Activated naive CD4-positive, alpha-beta T cell treated with anti-CD3 and anti-CD28 coated beads, Interleukin-2, amount 50 U/mL, for 72 hours (primary cell): ENCODE measurements at regions not wholly inside any gene's neighbourhood (a gene's known extent, or its start where the extent isn't known, plus 50 kb on each side); places are given as distances from the start of the nearest gene placed in this dataset.

ENCODE experiments used
- ATAC-seq, 2 donors: fragments of 150-1000 bp; cut with Tn5 transposase; 2 replicates each; pipeline ENCODE4 v1.10.0; 2021; ENCODE audit warnings: mild to moderate bottlenecking in 2 of 2, moderate library complexity in 2 of 2
- DNase-seq, 2 donors: peaks; one replicate each; pipeline ENCODE4 v3.0.0; 2021 to 2022; ENCODE audit warnings: low spot score in 2 of 2
- H3K27ac Mint-ChIP-seq, 2 donors: one replicate each; pipeline ENCODE4 v1.8.0; 2022; ENCODE audit warnings: mild to moderate bottlenecking in 2 of 2, mixed read lengths in 2 of 2
- H3K36me3 Mint-ChIP-seq, 2 donors: one replicate each; pipeline ENCODE4 v1.8.0; 2022; ENCODE audit warnings: mixed read lengths in 2 of 2
- H3K9me3 Mint-ChIP-seq, 2 donors: one replicate each; pipeline ENCODE4 v1.8.0; 2022; ENCODE audit warnings: mixed read lengths in 2 of 2

DNA sequence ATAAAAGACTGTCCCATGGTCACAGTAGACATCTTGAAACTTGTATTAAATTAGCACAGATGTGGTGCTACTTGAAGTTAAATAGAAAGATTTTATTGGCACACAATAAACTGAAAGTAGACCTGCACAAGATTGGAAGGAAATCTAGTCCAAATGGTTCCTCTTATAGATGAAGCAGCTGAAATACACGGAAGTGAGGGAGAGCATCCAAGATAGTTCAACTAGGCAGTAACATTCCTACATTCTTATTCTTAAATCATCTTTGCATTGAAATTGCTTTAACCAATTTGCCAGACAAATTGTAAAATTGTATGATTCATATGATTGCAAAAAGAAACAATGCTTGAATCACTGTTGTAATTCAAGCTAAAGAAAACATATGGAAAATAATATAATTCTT, 87.6 kb upstream of the VCX3B start:
- no peak for ATAC-seq
- no peak for DNase-seq
- H3K9me3 Mint-ChIP-seq, result no peaks in the 10 kb centered on the region
- no peaks in the 10 kb centered on the region for H3K36me3 Mint-ChIP-seq
- no peak overlapping the region for H3K27ac Mint-ChIP-seq

DNA sequence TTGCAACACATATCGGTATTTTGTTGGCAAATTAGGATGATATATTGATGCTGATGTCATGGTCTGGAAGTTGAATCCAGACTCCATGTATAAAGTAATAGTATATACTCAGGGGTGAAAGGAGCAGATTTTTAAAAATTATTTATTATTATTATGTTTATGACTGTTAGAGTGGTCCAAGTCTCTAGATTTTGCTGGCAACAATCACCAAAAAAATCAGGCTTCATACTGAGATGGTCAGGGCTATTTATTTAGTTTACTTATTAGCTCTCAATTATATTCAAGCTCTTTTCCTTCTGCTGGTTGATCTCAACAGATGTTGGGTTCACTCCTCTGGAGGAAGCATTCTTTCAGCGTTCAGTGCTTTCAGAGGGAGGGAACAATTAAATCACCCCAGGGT, 73.9 kb upstream of the VCX3B start:
- H3K36me3 Mint-ChIP-seq, result peaks cover 0 to 8% of the 10 kb centered on the region in 2 donors
- H3K9me3 Mint-ChIP-seq, result peaks cover 8 to 12% of the 10 kb centered on the region in 2 donors
- no peak for ATAC-seq
- no peak overlapping the region for H3K27ac Mint-ChIP-seq
- DNase-seq, result no peak

GRCh38 chrX:8403988-8404387, 60.6 kb upstream of the VCX3B start:
- DNase-seq, result no peak
- ATAC-seq, result no peak
- no peaks in the 10 kb centered on the region for H3K9me3 Mint-ChIP-seq
- H3K27ac Mint-ChIP-seq, result no peak overlapping the region
- no peaks in the 10 kb centered on the region for H3K36me3 Mint-ChIP-seq

DNA sequence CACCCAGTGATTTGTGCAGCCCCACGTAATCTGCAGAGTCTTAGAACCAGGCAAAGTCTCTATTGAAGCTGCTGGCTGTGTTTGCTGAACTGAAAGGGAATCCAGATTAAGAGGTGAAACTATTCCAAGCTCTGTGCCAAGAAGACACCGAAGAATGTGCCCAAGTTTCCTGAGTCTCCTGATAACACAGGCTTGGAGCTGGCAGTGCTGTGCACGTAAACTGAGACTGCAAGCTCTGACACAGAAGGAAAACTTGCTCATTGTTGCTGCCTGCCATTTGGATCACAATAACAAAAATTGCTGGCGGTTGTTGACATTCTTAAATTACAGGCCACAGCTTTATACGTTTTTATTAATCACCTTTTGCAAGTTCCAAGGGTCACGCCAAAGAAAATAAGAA, 60.2 kb upstream of the VCX3B start:
- DNase-seq, result no peak
- no peaks in the 10 kb centered on the region for H3K36me3 Mint-ChIP-seq
- H3K27ac Mint-ChIP-seq, result no peak overlapping the region
- H3K9me3 Mint-ChIP-seq, result no peaks in the 10 kb centered on the region
- ATAC-seq, result no peak

- H3K36me3 Mint-ChIP-seq, result no peaks in the 10 kb centered on the region
- H3K9me3 Mint-ChIP-seq, result no peaks in the 10 kb centered on the region
- no peak overlapping the region for H3K27ac Mint-ChIP-seq
- ATAC-seq, result no peak
- no peak for DNase-seq
These were observed 59.7 kb upstream of the VCX3B start for GRCh38 chrX:8404926-8405325.

- H3K9me3 Mint-ChIP-seq, result peaks cover 1 to 3% of the 10 kb centered on the region in 2 donors
- no peak for DNase-seq
- H3K36me3 Mint-ChIP-seq, result no peaks in the 10 kb centered on the region
- H3K27ac Mint-ChIP-seq, result no peak overlapping the region
- no peak for ATAC-seq
These were observed 59.0 kb upstream of the VCX3B start for GRCh38 chrX:8405631-8406030.

- Mint-ChIP-seq H3K27ac (no peak overlapping the region), H3K9me3 (peaks cover 17 to 20% of the 10 kb centered on the region in 2 donors), H3K36me3 (no peaks in the 10 kb centered on the region)
- ATAC-seq (no peak), DNase-seq (no peak)
These were observed 51.4 kb upstream of the VCX3B start for GRCh38 chrX:8413279-8413678.
